ENCODE measurements at regions not wholly inside any gene's neighbourhood (a gene's known extent, or its start where the extent isn't known, plus 50 kb on each side); places are given as distances from the start of the nearest gene placed in this dataset.

DNA sequence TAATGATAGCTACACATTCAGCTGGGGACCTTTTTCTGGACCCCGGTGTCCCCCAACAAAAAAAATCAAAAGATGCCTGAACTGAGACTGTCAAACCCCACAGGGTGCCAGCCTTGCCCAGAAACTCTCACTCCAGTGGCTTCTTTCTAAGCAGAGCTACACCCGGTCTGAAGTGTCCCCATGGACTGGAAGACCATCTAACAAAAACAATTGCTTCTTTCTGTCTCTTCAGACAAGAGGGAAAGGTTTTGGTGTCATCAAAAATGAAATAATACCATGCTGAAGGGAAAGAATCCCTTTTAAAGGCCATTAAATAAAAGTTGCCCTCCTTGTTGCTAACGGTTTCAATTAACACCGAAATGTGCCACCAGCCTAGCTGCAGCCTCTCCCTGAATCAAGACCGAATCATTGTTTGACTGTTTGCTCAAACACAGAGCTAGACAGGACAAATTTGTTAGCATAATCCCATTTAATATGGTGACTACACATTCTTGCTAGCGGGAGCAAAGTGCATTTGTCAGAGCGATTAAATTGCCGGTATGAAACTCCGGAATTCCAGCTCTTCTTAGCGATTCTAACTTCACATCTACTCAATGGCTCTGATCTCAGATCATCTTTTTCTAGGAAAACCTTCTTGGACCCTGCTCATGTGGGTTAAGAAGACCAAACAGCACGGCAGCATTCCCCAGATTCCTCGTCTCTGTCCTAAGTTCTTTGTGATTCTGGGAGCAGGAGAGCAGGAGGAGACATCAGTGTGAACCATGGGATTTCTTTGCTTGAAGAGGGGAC is 397.5 kb upstream of the PRKCQ start:
- Mint-ChIP-seq H3K27ac (no peak overlapping the region), H3K36me3 (ENCODE audit: low read depth) (no peaks in the 10 kb centered on the region), H3K9me3 (no peaks in the 10 kb centered on the region), H3K4me3 (no peak overlapping the region), H3K4me1 (ENCODE audit: low read depth) (peaks cover 19% of the 10 kb centered on the region), H3K27me3 (no peaks in the 10 kb centered on the region)
- intact Hi-C loops (cut with micrococcal nuclease), result no loop called here

DNA sequence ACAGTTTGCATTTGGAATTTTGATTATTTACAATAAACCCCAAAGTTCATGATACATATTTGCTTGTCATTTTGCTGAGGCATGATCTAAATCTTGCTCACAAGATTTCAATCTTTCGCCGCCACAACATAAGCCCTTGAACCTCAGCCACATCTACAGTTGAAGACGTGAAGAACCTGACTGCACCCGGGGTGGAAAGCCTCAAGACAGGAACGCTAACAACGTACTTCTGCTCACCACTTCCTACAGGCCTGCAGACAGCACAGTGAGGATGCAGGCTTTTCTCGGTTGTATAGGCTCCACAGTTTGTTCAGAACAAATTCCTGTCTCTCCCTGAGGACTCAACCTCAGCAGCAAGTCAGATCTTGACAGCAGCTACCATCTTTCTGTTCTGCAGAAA is 393.8 kb upstream of the PRKCQ start:
- no peaks in the 10 kb centered on the region for H3K27me3 Mint-ChIP-seq
- peaks cover 22% of the 10 kb centered on the region for H3K4me1 Mint-ChIP-seq (ENCODE audit: low read depth)
- H3K4me3 Mint-ChIP-seq, result no peak overlapping the region
- no peaks in the 10 kb centered on the region for H3K36me3 Mint-ChIP-seq (ENCODE audit: low read depth)
- H3K27ac Mint-ChIP-seq, result no peak overlapping the region
- intact Hi-C loops (cut with micrococcal nuclease), result no loop called here
- no peaks in the 10 kb centered on the region for H3K9me3 Mint-ChIP-seq

DNA sequence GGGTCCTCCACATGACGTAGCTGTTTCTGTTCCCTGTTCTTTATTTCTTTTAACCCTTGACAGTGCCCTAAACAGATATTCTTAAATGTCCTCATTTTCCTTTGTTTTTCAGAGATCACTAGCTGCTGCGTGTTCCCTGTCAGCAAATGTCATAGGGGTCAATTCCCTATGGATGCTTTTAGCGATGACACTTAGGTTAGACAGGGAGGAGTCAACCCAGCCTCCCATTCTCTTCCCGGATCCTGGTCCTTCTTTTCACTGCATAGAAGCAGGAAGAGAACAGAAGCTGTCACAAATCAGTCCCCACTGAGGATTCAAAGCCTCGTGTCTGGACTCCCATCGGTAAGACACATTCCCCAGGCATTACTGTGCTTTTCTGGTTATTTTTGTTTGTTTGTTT is 392.1 kb upstream of the PRKCQ start:
- H3K36me3 Mint-ChIP-seq (ENCODE audit: low read depth), result no peaks in the 10 kb centered on the region
- intact Hi-C loops (cut with micrococcal nuclease), result no loop called here
- H3K9me3 Mint-ChIP-seq, result no peaks in the 10 kb centered on the region
- no peak overlapping the region for H3K4me3 Mint-ChIP-seq
- H3K27me3 Mint-ChIP-seq, result no peaks in the 10 kb centered on the region
- H3K27ac Mint-ChIP-seq, result no peak overlapping the region
- H3K4me1 Mint-ChIP-seq (ENCODE audit: low read depth), result peaks cover 22% of the 10 kb centered on the region

DNA sequence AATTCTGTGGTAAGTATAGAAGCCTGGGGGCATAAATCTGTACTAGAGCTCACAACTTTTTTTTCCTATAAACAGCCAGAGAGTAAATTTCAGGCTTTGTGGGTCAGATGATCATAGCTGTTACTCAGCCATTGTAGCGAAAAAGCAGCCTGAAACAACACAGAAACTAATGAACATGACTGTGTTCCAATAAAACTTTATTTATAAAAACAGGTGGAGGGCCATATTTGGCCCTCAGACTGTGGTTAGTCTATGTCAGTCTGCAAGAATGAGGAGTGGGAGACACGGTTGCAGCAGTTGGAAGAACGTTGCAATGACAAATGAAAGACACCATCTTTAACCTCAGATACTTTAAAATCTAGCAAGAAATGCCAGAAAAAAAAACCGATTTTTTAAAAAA is 389.6 kb upstream of the PRKCQ start:
- no peak overlapping the region for H3K4me3 Mint-ChIP-seq

DNA sequence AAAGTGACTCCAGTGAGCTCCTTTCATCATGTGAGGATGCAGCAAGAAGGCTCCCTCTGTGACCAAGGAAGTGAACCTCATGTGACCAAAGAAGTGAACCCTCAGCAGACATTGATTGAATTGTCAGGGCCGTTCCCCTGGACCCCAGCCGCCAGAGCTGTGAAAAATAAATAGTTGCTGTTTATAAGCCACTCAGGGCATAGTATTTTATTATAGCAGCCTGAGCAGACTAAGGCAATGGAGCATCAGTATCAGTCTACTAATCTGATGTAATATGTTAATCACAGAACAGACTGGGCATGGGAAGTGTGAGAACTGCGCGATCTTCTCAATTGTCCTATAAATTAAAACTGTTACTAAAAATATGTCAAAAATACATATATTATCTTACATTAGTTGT is 384.5 kb upstream of the PRKCQ start:
- intact Hi-C loops (cut with micrococcal nuclease), result no loop called here
- Mint-ChIP-seq H3K4me1 (ENCODE audit: low read depth) (no peaks in the 10 kb centered on the region), H3K4me3 (no peak overlapping the region), H3K36me3 (ENCODE audit: low read depth) (no peaks in the 10 kb centered on the region), H3K27ac (no peak overlapping the region), H3K9me3 (no peaks in the 10 kb centered on the region), H3K27me3 (no peaks in the 10 kb centered on the region)

More for the DNA sequence above, 389.6 kb upstream of the PRKCQ start:
- Mint-ChIP-seq H3K27ac (no peak overlapping the region), H3K36me3 (ENCODE audit: low read depth) (no peaks in the 10 kb centered on the region), H3K4me1 (ENCODE audit: low read depth) (peaks cover 18% of the 10 kb centered on the region), H3K9me3 (no peaks in the 10 kb centered on the region), H3K27me3 (no peaks in the 10 kb centered on the region)
- intact Hi-C loops (cut with micrococcal nuclease), result no loop called here

DNA sequence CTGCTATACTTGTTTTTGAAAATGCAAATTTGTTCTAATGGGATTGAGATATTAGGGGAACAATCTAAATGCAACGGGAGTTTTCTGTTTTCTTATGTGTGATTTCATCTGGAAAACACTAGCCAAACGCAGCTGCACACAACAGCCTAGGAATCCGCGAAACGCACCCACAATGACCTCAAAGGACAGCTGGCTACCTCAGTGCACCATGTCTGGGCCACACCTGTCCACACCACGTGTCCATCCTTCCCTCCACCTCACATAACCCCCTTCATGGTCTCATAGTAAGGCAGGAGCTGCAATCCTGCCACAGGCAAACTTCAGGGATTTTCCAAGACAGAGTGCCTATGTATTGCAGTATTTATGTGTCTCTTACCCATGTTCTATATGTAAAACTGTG is 382.5 kb upstream of the PRKCQ start:
- Mint-ChIP-seq H3K4me1 (ENCODE audit: low read depth) (no peaks in the 10 kb centered on the region), H3K36me3 (ENCODE audit: low read depth) (no peaks in the 10 kb centered on the region), H3K9me3 (no peaks in the 10 kb centered on the region), H3K27ac (no peak overlapping the region), H3K4me3 (no peak overlapping the region), H3K27me3 (no peaks in the 10 kb centered on the region)
- intact Hi-C loops (cut with micrococcal nuclease), result no loop called here

DNA sequence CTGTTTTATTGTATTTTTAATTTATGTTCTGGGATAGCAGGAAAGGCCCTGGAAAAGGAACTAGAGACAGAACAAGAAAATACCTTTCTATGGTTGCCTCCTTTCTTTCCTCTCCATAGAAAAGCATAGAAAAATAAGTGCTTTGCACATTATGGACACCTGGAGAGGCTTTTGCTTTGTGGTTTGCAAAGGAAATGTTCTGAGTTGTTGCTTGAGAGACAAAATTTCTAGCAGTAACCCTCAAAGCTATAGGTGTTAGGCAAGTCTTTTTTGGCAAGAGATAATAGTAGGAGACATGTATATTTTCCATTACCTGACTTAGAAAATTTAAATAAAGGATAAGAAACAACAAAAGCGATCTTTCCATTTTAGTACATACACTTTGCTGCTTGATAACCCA is 378.6 kb upstream of the PRKCQ start:
- intact Hi-C loops (cut with micrococcal nuclease), result no loop called here
- Mint-ChIP-seq H3K9me3 (no peaks in the 10 kb centered on the region), H3K27ac (no peak overlapping the region), H3K4me1 (ENCODE audit: low read depth) (no peaks in the 10 kb centered on the region), H3K27me3 (no peaks in the 10 kb centered on the region), H3K36me3 (ENCODE audit: low read depth) (no peaks in the 10 kb centered on the region), H3K4me3 (no peak overlapping the region)

DNA sequence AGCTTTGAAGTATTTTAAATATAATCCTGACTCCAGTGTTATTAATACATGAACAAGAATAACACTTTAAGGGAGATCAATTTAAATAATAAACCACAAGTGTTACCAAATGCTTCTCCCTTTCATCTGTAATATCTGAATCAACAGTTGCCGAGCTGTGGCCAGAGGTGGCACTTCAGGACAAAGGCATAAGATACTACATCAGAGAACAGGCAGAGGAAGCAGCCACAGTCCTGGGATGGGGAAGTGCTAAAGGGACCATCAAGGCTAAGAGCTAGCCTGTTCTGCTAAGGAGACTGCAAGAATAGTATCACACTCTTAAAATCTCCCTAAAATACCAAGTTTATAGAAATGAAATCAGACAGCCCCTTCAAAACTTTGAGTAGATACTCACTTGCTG is 378.2 kb upstream of the PRKCQ start:
- no peaks in the 10 kb centered on the region for H3K9me3 Mint-ChIP-seq
- intact Hi-C loops (cut with micrococcal nuclease), result no loop called here
- no peak overlapping the region for H3K4me3 Mint-ChIP-seq
- no peaks in the 10 kb centered on the region for H3K4me1 Mint-ChIP-seq (ENCODE audit: low read depth)
- no peak overlapping the region for H3K27ac Mint-ChIP-seq
- H3K36me3 Mint-ChIP-seq (ENCODE audit: low read depth), result no peaks in the 10 kb centered on the region
- no peaks in the 10 kb centered on the region for H3K27me3 Mint-ChIP-seq

DNA sequence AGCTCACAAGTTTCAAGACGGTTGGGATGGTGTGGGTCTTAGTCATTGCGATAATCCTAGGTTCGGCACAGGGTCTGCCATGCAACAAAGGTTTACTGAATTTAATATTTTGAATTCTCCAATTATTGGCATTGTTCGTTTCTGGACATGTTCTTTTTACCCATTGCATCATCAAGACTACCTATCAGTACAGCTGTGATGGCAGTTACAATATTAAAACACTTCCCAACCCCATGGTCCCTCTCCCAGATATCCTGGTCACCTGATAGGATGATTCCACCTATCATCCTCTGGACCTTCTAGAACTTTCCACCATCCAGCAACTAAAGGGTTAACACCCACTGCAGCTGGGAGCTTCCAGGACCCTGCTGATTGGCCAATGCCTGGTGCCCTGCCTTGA is 377.8 kb upstream of the PRKCQ start:
- Mint-ChIP-seq H3K4me3 (no peak overlapping the region), H3K27me3 (no peaks in the 10 kb centered on the region), H3K36me3 (ENCODE audit: low read depth) (no peaks in the 10 kb centered on the region), H3K4me1 (ENCODE audit: low read depth) (no peaks in the 10 kb centered on the region), H3K9me3 (no peaks in the 10 kb centered on the region), H3K27ac (no peak overlapping the region)
- intact Hi-C loops (cut with micrococcal nuclease), result no loop called here

DNA sequence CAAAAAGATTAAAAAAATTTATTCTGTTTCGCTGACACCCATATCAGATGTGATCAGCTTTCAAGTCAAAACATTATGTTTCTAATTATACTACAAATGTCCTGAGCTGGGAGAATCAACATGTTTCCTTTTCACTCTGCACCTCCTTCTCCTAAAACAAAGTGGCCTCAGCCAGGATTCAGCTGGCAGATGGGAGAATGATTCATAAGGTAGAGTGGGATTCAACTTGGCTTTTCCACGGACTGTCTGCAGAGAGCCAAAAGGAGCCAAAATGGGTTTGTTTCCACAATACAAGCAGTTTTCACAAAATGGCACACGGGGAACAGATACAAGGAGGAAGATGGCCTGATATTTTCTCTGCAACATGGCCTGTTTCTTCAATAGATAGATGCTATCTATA is 376.5 kb upstream of the PRKCQ start:
- H3K4me3 Mint-ChIP-seq, result no peak overlapping the region
- H3K36me3 Mint-ChIP-seq (ENCODE audit: low read depth), result no peaks in the 10 kb centered on the region
- no peaks in the 10 kb centered on the region for H3K4me1 Mint-ChIP-seq (ENCODE audit: low read depth)
- no peak overlapping the region for H3K27ac Mint-ChIP-seq
- H3K27me3 Mint-ChIP-seq, result no peaks in the 10 kb centered on the region
- intact Hi-C loops (cut with micrococcal nuclease), result no loop called here
- H3K9me3 Mint-ChIP-seq, result no peaks in the 10 kb centered on the region

DNA sequence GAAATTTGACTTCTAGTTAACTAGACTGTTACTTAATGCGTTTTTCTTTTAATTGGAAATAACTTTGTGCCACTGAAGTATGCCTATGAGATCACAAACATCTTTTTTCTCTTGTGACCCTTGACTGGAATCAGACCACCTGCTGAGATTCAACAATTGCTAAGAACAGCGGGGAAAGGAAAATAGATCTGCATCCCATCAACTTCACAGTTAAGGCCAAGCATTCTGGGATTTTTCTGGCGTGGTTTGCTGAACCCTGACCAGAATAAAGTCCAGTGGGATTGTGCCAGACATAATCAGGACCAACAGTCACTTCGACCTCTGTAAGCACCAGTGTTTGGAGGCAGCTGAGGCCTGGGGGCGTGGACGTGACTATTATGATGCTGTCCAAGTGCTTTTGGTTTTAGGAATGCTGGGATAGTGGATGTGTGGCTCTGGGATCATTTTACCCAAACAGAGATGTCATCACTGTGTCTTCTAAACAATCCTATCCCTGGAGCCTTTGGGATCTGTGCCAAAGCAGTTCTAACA is 373.3 kb upstream of the PRKCQ start:
- intact Hi-C loops (cut with micrococcal nuclease), result no loop called here
- Mint-ChIP-seq H3K36me3 (ENCODE audit: low read depth) (no peaks in the 10 kb centered on the region), H3K27me3 (no peaks in the 10 kb centered on the region), H3K27ac (no peak overlapping the region), H3K9me3 (peaks cover 9% of the 10 kb centered on the region), H3K4me1 (ENCODE audit: low read depth) (no peaks in the 10 kb centered on the region), H3K4me3 (no peak overlapping the region)

DNA sequence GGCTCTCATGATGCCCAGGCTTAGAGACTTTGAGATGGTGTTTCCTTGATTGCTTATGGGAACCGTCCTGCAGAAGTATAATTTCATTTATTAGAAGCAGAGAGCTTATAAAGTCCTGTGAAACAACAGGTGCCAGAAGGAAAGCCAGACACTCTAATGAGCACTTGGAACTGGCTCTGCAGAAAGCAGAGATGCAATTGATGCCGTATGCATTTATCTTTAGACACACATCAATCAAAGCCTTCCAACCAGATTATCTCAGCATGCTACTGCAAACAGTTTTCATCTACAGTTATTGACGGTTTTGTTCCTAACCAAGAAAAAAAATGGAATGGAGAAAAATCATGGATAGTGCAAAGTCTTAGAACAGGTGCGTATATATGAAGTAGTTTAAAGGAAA is 371.7 kb upstream of the PRKCQ start:
- intact Hi-C loops (cut with micrococcal nuclease), result no loop called here
- peaks cover 9% of the 10 kb centered on the region for H3K9me3 Mint-ChIP-seq
- H3K4me3 Mint-ChIP-seq, result no peak overlapping the region
- H3K36me3 Mint-ChIP-seq (ENCODE audit: low read depth), result no peaks in the 10 kb centered on the region
- no peak overlapping the region for H3K27ac Mint-ChIP-seq
- no peaks in the 10 kb centered on the region for H3K4me1 Mint-ChIP-seq (ENCODE audit: low read depth)
- no peaks in the 10 kb centered on the region for H3K27me3 Mint-ChIP-seq

DNA sequence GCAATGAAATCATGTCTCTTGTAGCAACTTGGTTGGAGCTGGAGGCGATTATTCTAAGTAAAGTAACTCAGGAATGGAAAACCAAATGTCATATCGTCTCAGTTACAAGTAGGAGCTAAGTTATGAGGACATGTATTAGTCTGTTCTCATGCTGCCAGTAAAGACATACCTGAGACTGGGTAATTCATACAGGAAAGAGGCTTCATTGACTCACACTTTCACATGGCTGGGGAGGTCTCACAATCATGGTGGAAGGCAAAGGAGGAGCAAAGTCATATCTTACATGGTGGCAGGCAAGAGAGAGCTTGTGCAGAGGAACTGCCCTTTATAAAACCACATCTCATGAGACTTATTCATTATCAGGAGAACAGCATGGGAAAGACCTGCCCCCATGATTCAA is 370.1 kb upstream of the PRKCQ start:
- intact Hi-C loops (cut with micrococcal nuclease), result no loop called here
- Mint-ChIP-seq H3K27ac (no peak overlapping the region), H3K27me3 (no peaks in the 10 kb centered on the region), H3K36me3 (ENCODE audit: low read depth) (no peaks in the 10 kb centered on the region), H3K4me1 (ENCODE audit: low read depth) (no peaks in the 10 kb centered on the region), H3K9me3 (peaks cover 9% of the 10 kb centered on the region), H3K4me3 (no peak overlapping the region)

DNA sequence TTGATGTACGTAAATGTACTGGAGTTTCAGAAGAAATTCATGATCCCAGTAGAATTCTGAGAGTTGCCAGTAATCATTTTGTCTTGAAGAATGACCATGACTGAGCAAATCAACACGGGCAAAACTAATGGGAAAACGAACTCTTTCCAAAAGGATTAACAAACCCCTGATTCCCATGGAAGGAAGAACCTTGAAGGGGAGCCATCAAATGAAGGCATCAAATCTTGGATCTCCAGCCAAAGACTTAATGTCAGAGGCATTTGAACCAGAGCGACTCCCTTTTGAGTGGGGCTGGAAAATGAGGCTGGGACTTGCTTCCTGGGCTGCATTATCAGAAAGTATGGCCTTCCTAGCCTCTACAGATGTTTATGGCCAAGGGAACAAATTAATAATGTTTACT is 364.4 kb upstream of the PRKCQ start:
- H3K9me3 Mint-ChIP-seq, result peaks cover 5% of the 10 kb centered on the region
- H3K27me3 Mint-ChIP-seq, result no peaks in the 10 kb centered on the region

DNA sequence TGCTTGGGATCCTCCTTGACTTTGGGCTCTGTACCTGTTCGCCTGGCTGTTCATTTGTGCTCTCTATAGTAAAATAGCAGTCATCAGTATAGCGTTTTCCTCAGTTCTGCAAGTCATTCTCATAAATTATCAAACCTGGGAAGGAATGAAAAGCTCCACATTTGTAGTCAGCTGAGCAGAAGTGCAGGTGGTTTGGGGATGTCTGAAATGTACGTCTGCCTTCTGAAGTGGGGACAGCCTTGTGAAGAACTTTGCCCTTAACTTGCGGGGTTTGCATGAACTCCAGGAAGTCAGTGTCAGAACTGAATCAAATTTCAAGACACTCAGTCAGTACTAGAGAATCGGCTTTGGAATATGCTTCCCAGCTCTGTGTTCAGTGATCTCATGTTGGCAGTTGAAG is 358.3 kb upstream of the PRKCQ start:
- no peak overlapping the region for H3K4me3 Mint-ChIP-seq
- intact Hi-C loops (cut with micrococcal nuclease), result no loop called here
- no peaks in the 10 kb centered on the region for H3K27me3 Mint-ChIP-seq
- H3K4me1 Mint-ChIP-seq (ENCODE audit: low read depth), result peaks cover 5% of the 10 kb centered on the region
- peaks cover 20% of the 10 kb centered on the region for H3K9me3 Mint-ChIP-seq
- H3K27ac Mint-ChIP-seq, result no peak overlapping the region
- no peaks in the 10 kb centered on the region for H3K36me3 Mint-ChIP-seq (ENCODE audit: low read depth)

More for the DNA sequence above, 364.4 kb upstream of the PRKCQ start:
- Mint-ChIP-seq H3K27ac (no peak overlapping the region), H3K4me1 (ENCODE audit: low read depth) (peaks cover 1% of the 10 kb centered on the region), H3K4me3 (no peak overlapping the region), H3K36me3 (ENCODE audit: low read depth) (no peaks in the 10 kb centered on the region)
- intact Hi-C loops (cut with micrococcal nuclease), result no loop called here

All from dendritic cell treated with granulocyte-macrophage colony-stimulating factor and Interleukin-4, amounts not matched to agents 40 ng/mL and 50 ng/mL, for 4 days (primary cell).